HCT116 (cell line): ENCODE measurements at regions not wholly inside any gene's neighbourhood (a gene's known extent, or its start where the extent isn't known, plus 50 kb on each side); places are given as distances from the start of the nearest gene placed in this dataset.

Experiments
- ATAC-seq: fragments of 200-7000 bp; cut with Tn5 transposase; 2 replicates; pipeline ENCODE4 v1.9.1; 2020; ENCODE audit warnings: mild to moderate bottlenecking, moderate library complexity
- BruUV-seq: library from RNA; stranded (reverse); fragments of 400-500 nt; replicated peaks from 2 replicates; lab custom pipeline; 2021; lab: Mats Ljungman, UMichigan
- CTCF ChIA-PET: fragments of 300-600 bp; sonication (Branson Sonifier 250); formaldehyde crosslinking; loops from one replicate; lab custom pipeline; 2021; ENCODE audit warnings: antibody characterized with exemption; lab: Charles Lee
- POLR2A ChIA-PET: fragments of 300-600, 350-600 bp; sonication (Branson Sonifier 250); formaldehyde crosslinking; loops from one replicate; lab custom pipeline; 2021; ENCODE audit warnings: antibody characterized with exemption; lab: Charles Lee
- RAD21 ChIA-PET, 2 experiments: fragments of 300-600 bp; sonication (Branson Sonifier 250); formaldehyde crosslinking; loops; one replicate each; lab custom pipeline; 2023; ENCODE audit warnings: low total read pairs in 2 of 2; ENCODE audit not compliant: uncharacterized antibody in 2 of 2, unreplicated experiment in 2 of 2, low non-redundant PET in 1 of 2; lab: Charles Lee
- DNase-seq: peaks from one replicate; pipeline ENCODE4 v3.0.0-alpha.2; 2010; ENCODE audit warnings: low read depth, low spot score
- H2AFZ ChIP-seq: fragments of 200-600 bp; shearing (Covaris generic), sonication (generic); 2 replicates; pipeline ENCODE4 v1.6.1; 2017; ENCODE audit warnings: low read depth, mixed run types, mixed read lengths, antibody characterized with exemption, low read length; ENCODE audit not compliant: poor library complexity, severe bottlenecking
- H3K27ac ChIP-seq: 2 replicates; pipeline ENCODE4 v1.5.1; 2012; ENCODE audit warnings: low read depth, low read length
- H3K27me3 ChIP-seq: fragments of 200-600 bp; sonication (generic); 2 replicates; pipeline ENCODE4 v1.6.1; 2016; ENCODE audit warnings: mixed run types, low read length, mixed read lengths; ENCODE audit not compliant: insufficient read depth
- H3K36me3 ChIP-seq, 2 experiments: fragments of 200-500 bp in 1 of 2; fragments of 200-600 bp in 1 of 2; sonication (Bioruptor generic) in 1 of 2; sonication (generic) in 1 of 2; 2 replicates each; pipeline versions ENCODE4 v1.5.1 to v1.6.1; 2014 to 2016; ENCODE audit warnings: low read length in 2 of 2, inconsistent platforms in 1 of 2, mixed read lengths in 1 of 2, mixed run types in 1 of 2; ENCODE audit not compliant: insufficient read depth in 2 of 2, control insufficient read depth in 1 of 2
- H3K4me1 ChIP-seq, 2 experiments: fragments of 200-600 bp in 1 of 2; sonication (generic) in 1 of 2; 2 replicates each; pipeline versions ENCODE4 v1.5.1 to v1.6.1; 2012 to 2017; ENCODE audit warnings: low read length in 2 of 2, inconsistent platforms in 1 of 2, mild to moderate bottlenecking in 1 of 2, mixed read lengths in 1 of 2, mixed run types in 1 of 2, moderate library complexity in 1 of 2; ENCODE audit not compliant: insufficient read depth in 2 of 2, control insufficient read depth in 1 of 2
- H3K4me2 ChIP-seq: fragments of 200-600 bp; sonication (generic); 2 replicates; pipeline ENCODE4 v1.6.1; 2017; ENCODE audit warnings: mixed run types, low read length, mixed read lengths
- H3K4me3 ChIP-seq, 2 experiments: fragments of 200-600 bp in 1 of 2; sonication (generic) in 1 of 2; replicated peaks in 1 of 2; 2 replicates each; pipeline ENCODE4 v1.5.1; 2011 to 2016; ENCODE audit warnings: low read length in 2 of 2, control low read depth in 1 of 2, low read depth in 1 of 2, mild to moderate bottlenecking in 1 of 2, mixed read lengths in 1 of 2, mixed run types in 1 of 2
- H3K79me2 ChIP-seq: fragments of 200-600 bp; sonication (generic); 2 replicates; pipeline ENCODE4 v1.6.1; 2017; ENCODE audit warnings: mild to moderate bottlenecking, mixed run types, low read length, moderate library complexity, mixed read lengths; ENCODE audit not compliant: insufficient read depth
- H3K9ac ChIP-seq: fragments of 200-600 bp; sonication (generic); 2 replicates; pipeline ENCODE4 v1.6.1; 2016; ENCODE audit warnings: low read length, mixed read lengths
- H3K9me2 ChIP-seq: fragments of 200-600 bp; sonication (generic), shearing (Covaris generic); 2 replicates; pipeline ENCODE4 v1.6.1; 2017; ENCODE audit warnings: mixed run types, mild to moderate bottlenecking, moderate library complexity; ENCODE audit not compliant: insufficient read depth
- H3K9me3 ChIP-seq, 2 experiments: fragments of 200-500 bp in 1 of 2; fragments of 200-600 bp in 1 of 2; sonication (Bioruptor generic) in 1 of 2; sonication (generic) in 1 of 2; 2 replicates each; pipeline ENCODE4 v1.6.1; 2014 to 2017; ENCODE audit warnings: low read length in 2 of 2, mixed read lengths in 2 of 2, inconsistent platforms in 1 of 2, low read depth in 1 of 2, mild to moderate bottlenecking in 1 of 2, mixed run types in 1 of 2, moderate library complexity in 1 of 2; ENCODE audit not compliant: control insufficient read depth in 1 of 2, insufficient read depth in 1 of 2
- H4K20me1 ChIP-seq: fragments of 200-600 bp; sonication (generic), shearing (Covaris generic); 2 replicates; pipeline ENCODE4 v1.6.1; 2017; ENCODE audit warnings: mixed run types, mild to moderate bottlenecking, moderate library complexity; ENCODE audit not compliant: insufficient read depth
- CBX3 ChIP-seq: IDR thresholded peaks from 2 replicates; pipeline ENCODE4 v1.6.1; 2012; ENCODE audit warnings: low read depth
- EGR1 ChIP-seq: IDR thresholded peaks from 2 replicates; pipeline ENCODE4 v1.6.1; 2012; ENCODE audit warnings: low read depth
- SRF ChIP-seq: IDR thresholded peaks from 2 replicates; pipeline ENCODE4 v1.6.1; 2012; ENCODE audit warnings: low read depth
- TCF7L2 ChIP-seq: IDR thresholded peaks from 2 replicates; pipeline ENCODE4 v1.7.0; 2011; ENCODE audit warnings: borderline replicate concordance, inconsistent platforms; ENCODE audit not compliant: insufficient read depth, insufficient read length; ENCODE audit errors: extremely low read depth
- ZNF274 ChIP-seq: fragments of 200-500 bp; sonication (Bioruptor generic); IDR thresholded peaks from 2 replicates; pipeline ENCODE4 v1.6.1; 2014; ENCODE audit warnings: mild to moderate bottlenecking, low read depth, low read length, inconsistent platforms
- intact Hi-C: fragments of 100-400 bp; cut with micrococcal nuclease; formaldehyde crosslinking; loops from 2 replicates; pipeline ENCODE4 v1.10.0; 2022

DNA sequence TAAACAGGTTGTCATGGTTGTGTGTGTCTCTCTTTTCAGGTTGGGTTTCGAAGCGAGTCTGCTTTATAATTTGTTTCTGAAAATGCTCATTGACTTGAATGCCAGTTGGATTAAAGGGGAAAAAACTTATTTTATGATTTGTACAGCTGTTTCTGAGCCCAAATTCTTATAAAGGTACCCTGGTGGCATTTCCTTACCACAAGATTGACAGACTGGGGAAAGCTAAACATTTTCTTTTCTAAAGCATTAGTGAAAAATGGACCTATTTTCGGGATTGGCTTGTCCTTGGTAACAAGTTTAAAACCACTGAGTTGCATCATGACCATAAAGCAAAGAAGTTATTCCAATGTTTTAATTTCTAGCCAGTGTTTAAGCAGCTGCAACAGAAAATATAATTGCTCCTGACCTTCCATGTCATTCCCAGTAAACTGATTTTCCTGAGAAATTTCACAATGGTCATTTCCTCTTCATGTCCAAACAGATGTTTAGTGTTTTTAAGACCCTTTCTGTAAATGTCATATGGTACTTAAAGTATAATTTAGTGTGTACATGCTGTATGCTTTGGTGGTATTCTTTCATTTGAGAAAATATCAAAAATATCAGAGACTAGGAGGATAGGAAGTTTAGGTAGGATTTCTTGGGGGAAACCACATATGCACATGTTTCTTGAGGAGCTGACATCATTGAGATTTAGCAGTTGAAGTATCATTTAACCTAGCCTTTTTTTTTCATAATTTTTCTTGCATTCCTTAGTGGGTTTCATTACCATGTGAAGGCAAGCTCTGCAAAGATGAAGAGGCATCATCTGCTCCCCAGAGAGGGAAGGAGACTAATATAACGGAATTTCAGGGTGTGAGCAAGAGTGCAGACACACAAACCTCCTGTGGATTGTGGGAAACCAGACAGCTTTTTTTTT, 667.1 kb upstream of the RGMB start:
- Histone ChIP-seq H3K9me2 (no peaks in the 10 kb centered on the region), H3K79me2 (no peaks in the 10 kb centered on the region), H4K20me1 (no peaks in the 10 kb centered on the region), H3K4me2 (no peak overlapping the region), H3K36me3 (no peaks in the 10 kb centered on the region), H3K4me3 (no peak overlapping the region), H3K27ac (no peak overlapping the region), H3K9ac (no peak overlapping the region), H2AFZ (no peak overlapping the region), H3K4me1 (no peaks in the 10 kb centered on the region)
- ATAC-seq (no peak), DNase-seq (no peak)
- ChIA-PET RAD21 (no interaction called here), POLR2A (no interaction called here)
- no TSS peak for BruUV-seq
- intact Hi-C loops = no loop called here
- no peak for TF ChIP-seq ZNF274
- TF ChIP-seq SRF = no peak
- TF ChIP-seq CBX3 = no peak
- TF ChIP-seq, all 23 proteins: peak for 0
- H3K9me3 ChIP-seq = no peaks in the 10 kb centered on the region
- H3K27me3 ChIP-seq = no peaks in the 10 kb centered on the region
- CTCF ChIA-PET = interaction anchor here (0.7 kb wide), 1 partner anchor 663 kb away, joined by 4 read pairs; no protein-coding TSS in a partner anchor

DNA sequence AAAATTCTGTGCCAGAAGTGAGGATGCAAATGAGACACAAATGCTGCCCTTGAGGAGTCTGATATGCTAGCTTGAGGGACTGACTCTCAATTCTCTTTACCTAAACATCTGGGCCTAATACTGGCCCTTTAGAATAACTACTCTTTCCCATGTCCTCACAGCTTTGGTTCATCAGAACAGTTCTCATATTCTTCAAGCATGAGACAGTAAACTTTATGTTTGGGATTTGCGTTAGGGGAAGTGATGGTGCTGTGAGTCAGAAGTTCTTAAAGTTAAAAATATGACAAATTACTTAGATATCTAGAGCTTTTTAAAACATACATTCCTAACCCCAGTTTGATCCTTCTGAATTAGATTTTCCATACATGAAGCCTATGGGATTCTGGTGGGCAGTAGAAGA, 665.0 kb upstream of the RGMB start:
- H3K79me2 ChIP-seq = no peaks in the 10 kb centered on the region
- no peak overlapping the region for H2AFZ ChIP-seq
- no peak for DNase-seq
- TF ChIP-seq ZNF274 (no peak), EGR1 (no peak), TCF7L2 (no peak)
- H3K36me3 ChIP-seq = no peaks in the 10 kb centered on the region
- H3K4me3 ChIP-seq = no peak overlapping the region
- ATAC-seq = no peak
- POLR2A ChIA-PET = no interaction called here
- intact Hi-C loops = no loop called here
- no peak overlapping the region for H3K9ac ChIP-seq
- no peaks in the 10 kb centered on the region for H3K4me1 ChIP-seq
- CTCF ChIA-PET = no interaction called here
- no TSS peak for BruUV-seq
- H4K20me1 ChIP-seq = no peaks in the 10 kb centered on the region
- RAD21 ChIA-PET = no interaction called here
- H3K4me2 ChIP-seq = no peak overlapping the region
- no peaks in the 10 kb centered on the region for H3K27me3 ChIP-seq
- H3K27ac ChIP-seq = no peak overlapping the region
- H3K9me3 ChIP-seq = no peaks in the 10 kb centered on the region
- no peaks in the 10 kb centered on the region for H3K9me2 ChIP-seq
